ENCODE measurements at regions not wholly inside any gene's neighbourhood (a gene's known extent, or its start where the extent isn't known, plus 50 kb on each side); places are given as distances from the start of the nearest gene placed in this dataset.
"Not testable (repeated sequence)": the region's sequence is repeated elsewhere in the genome, so short reads cannot be mapped to it uniquely, and the experiment has no call there.

- no peak for DNase-seq (ENCODE audit: low read depth in 2 of 2)
Observed at GRCh38 chrX:3440981-3441380, 94.5 kb upstream of the MXRA5 start.

GRCh38 chrX:3435916-3436315, 89.5 kb upstream of the MXRA5 start:
- DNase-seq (ENCODE audit: low read depth in 2 of 2) = not testable (repeated sequence)

- no peak for DNase-seq (ENCODE audit: low read depth in 2 of 2)
Observed at GRCh38 chrX:3435057-3435456, 88.6 kb upstream of the MXRA5 start.

GRCh38 chrX:3428792-3429191, 82.3 kb upstream of the MXRA5 start:
- DNase-seq (ENCODE audit: low read depth in 2 of 2) = peak in 1 of 2 experiments; percentile 42

GRCh38 chrX:3426552-3426951, 80.1 kb upstream of the MXRA5 start:
- no peak for DNase-seq (ENCODE audit: low read depth in 2 of 2)

- DNase-seq (ENCODE audit: low read depth in 2 of 2) = no peak
Observed at GRCh38 chrX:3425031-3425430, 78.6 kb upstream of the MXRA5 start.

- DNase-seq (ENCODE audit: low read depth in 2 of 2) = no peak
Observed at GRCh38 chrX:3420316-3420715, 73.9 kb upstream of the MXRA5 start.

GRCh38 chrX:3415011-3415410, 68.6 kb upstream of the MXRA5 start:
- DNase-seq (ENCODE audit: low read depth in 2 of 2) = no peak

GRCh38 chrX:3411626-3412025, 65.2 kb upstream of the MXRA5 start:
- not testable (repeated sequence) for DNase-seq (ENCODE audit: low read depth in 2 of 2)

- DNase-seq (ENCODE audit: low read depth in 2 of 2) = not testable (repeated sequence)
Observed at GRCh38 chrX:3409936-3410335, 63.5 kb upstream of the MXRA5 start.

- no peak for DNase-seq (ENCODE audit: low read depth in 2 of 2)
Observed at GRCh38 chrX:3407781-3408180, 61.3 kb upstream of the MXRA5 start.

GRCh38 chrX:3407121-3407520, 60.7 kb upstream of the MXRA5 start:
- DNase-seq (ENCODE audit: low read depth in 2 of 2) = no peak

- DNase-seq (ENCODE audit: low read depth in 2 of 2) = no peak
Observed at GRCh38 chrX:3403748-3404147, 57.3 kb upstream of the MXRA5 start.

Measured in fibroblast of skin of left quadriceps (primary cell).